ENCODE measurements at regions not wholly inside any gene's neighbourhood (a gene's known extent, or its start where the extent isn't known, plus 50 kb on each side); places are given as distances from the start of the nearest gene placed in this dataset.

DNA sequence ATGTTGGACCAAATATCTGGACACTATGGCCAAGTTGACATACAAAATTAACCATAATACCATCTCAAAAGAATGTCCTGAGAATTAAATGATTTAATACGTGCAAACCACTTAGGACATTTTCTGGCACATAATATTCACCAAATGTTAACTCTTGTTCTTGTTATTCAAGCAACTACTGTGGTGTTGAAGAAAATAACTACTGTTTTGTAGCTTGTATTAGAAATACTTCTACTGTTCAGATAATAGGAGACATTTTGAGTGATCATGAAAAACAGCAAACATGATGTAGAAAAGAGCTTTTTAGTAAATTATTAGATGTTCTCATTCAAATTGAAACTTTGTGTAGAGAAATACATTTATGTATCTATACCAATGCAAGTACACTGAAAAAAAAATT is 140.7 kb upstream of the SMIM31 start:
- Histone ChIP-seq H3K27ac (no peak overlapping the region), H3K4me3 (no peak overlapping the region), H3K27me3 (no peaks in the 10 kb centered on the region), H3K4me1 (no peaks in the 10 kb centered on the region), H3K9me3 (no peaks in the 10 kb centered on the region), H3K36me3 (no peaks in the 10 kb centered on the region)
- DNase-seq = peak in 1 of 4 donors; percentile 23
- TF ChIP-seq, protein P1, sequence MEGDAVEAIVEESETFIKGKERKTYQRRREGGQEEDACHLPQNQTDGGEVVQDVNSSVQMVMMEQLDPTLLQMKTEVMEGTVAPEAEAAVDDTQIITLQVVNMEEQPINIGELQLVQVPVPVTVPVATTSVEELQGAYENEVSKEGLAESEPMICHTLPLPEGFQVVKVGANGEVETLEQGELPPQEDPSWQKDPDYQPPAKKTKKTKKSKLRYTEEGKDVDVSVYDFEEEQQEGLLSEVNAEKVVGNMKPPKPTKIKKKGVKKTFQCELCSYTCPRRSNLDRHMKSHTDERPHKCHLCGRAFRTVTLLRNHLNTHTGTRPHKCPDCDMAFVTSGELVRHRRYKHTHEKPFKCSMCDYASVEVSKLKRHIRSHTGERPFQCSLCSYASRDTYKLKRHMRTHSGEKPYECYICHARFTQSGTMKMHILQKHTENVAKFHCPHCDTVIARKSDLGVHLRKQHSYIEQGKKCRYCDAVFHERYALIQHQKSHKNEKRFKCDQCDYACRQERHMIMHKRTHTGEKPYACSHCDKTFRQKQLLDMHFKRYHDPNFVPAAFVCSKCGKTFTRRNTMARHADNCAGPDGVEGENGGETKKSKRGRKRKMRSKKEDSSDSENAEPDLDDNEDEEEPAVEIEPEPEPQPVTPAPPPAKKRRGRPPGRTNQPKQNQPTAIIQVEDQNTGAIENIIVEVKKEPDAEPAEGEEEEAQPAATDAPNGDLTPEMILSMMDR (IDR thresholded peaks at IDR 0.05) = no peak
- ATAC-seq = no peak
- intact Hi-C loops (cut with DNase I) = no loop called here

GRCh38 chr4:164613792-164614191 is 140.1 kb upstream of the SMIM31 start:
- Histone ChIP-seq H3K4me3 (no peak overlapping the region), H3K36me3 (no peaks in the 10 kb centered on the region), H3K27me3 (no peaks in the 10 kb centered on the region), H3K4me1 (no peaks in the 10 kb centered on the region), H3K9me3 (no peaks in the 10 kb centered on the region), H3K27ac (no peak overlapping the region)
- ATAC-seq = no peak
- TF ChIP-seq, protein P1 (IDR thresholded peaks at IDR 0.05) = no peak
- intact Hi-C loops (cut with DNase I) = no loop called here
- DNase-seq = peak in 2 of 4 donors; percentile 86 to 87

- no peak overlapping the region for H3K27ac ChIP-seq
- TF ChIP-seq, protein P1 (IDR thresholded peaks at IDR 0.05) = no peak
- no peaks in the 10 kb centered on the region for H3K27me3 ChIP-seq
- intact Hi-C loops (cut with DNase I) = no loop called here
- DNase-seq (no peak), ATAC-seq (no peak)
- H3K9me3 ChIP-seq = no peaks in the 10 kb centered on the region
- H3K4me1 ChIP-seq = no peaks in the 10 kb centered on the region
- H3K4me3 ChIP-seq = no peak overlapping the region
- no peaks in the 10 kb centered on the region for H3K36me3 ChIP-seq
Measured at GRCh38 chr4:164614329-164614728, 139.6 kb upstream of the SMIM31 start.

- H3K4me1 ChIP-seq = no peaks in the 10 kb centered on the region
- H3K4me3 ChIP-seq = no peak overlapping the region
- ATAC-seq (no peak), DNase-seq (no peak)
- H3K9me3 ChIP-seq = no peaks in the 10 kb centered on the region
- H3K27ac ChIP-seq = no peak overlapping the region
- no peaks in the 10 kb centered on the region for H3K36me3 ChIP-seq
- intact Hi-C loops (cut with DNase I) = no loop called here
- no peaks in the 10 kb centered on the region for H3K27me3 ChIP-seq
- TF ChIP-seq, protein P1 (IDR thresholded peaks at IDR 0.05) = no peak
Measured at GRCh38 chr4:164614999-164615398, 138.9 kb upstream of the SMIM31 start.

GRCh38 chr4:164615964-164616363 is 138.0 kb upstream of the SMIM31 start:
- Histone ChIP-seq H3K27me3 (no peaks in the 10 kb centered on the region), H3K36me3 (no peaks in the 10 kb centered on the region), H3K9me3 (no peaks in the 10 kb centered on the region), H3K4me1 (no peaks in the 10 kb centered on the region), H3K4me3 (no peak overlapping the region), H3K27ac (no peak overlapping the region)
- TF ChIP-seq, protein P1 (IDR thresholded peaks at IDR 0.05) = no peak
- DNase-seq = no peak
- no peak for ATAC-seq
- intact Hi-C loops (cut with DNase I) = no loop called here

Measured in left lung (tissue), 4 donors.